LNCaP clone FGC (cell line): ENCODE measurements at regions not wholly inside any gene's neighbourhood (a gene's known extent, or its start where the extent isn't known, plus 50 kb on each side); places are given as distances from the start of the nearest gene placed in this dataset.

Experiments
- DNase-seq: peaks from one replicate; pipeline ENCODE4 v3.0.0-alpha.2; 2011; ENCODE audit warnings: low read depth
- H3K4me3 ChIP-seq: 2 replicates; pipeline ENCODE4 v1.5.1; 2011; ENCODE audit warnings: mild to moderate bottlenecking, low read depth, low read length, control low read depth
- TF ChIP-seq, protein P1 (sequence below): IDR thresholded peaks from 2 replicates; pipeline ENCODE4 v1.5.1; 2012; ENCODE audit warnings: mild to moderate bottlenecking; ENCODE audit not compliant: control insufficient read depth, insufficient read depth; ENCODE audit errors: extremely low read depth

DNA sequence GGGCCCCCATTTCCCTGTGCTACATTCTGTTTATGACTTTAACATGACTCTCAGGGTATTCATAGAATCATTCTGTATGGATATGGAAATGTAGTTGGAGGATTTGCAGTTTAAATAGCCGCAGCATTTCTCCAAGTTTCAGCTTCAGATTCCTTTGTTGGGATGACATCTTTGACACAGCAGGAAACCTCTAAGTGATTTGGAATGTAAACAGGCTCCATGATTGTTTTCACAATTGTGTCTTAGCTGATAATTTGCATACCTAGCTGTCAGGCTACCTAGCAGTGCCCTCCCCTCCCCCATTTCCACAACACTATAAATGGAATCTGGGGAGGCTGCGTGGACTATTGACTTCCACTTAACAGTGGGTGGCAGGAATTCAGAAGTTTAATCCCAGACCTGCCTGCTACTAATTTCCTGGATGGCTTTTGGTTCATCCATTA lies 290.2 kb downstream of the HLX start:
- DNase-seq: no peak
- TF ChIP-seq, protein P1, sequence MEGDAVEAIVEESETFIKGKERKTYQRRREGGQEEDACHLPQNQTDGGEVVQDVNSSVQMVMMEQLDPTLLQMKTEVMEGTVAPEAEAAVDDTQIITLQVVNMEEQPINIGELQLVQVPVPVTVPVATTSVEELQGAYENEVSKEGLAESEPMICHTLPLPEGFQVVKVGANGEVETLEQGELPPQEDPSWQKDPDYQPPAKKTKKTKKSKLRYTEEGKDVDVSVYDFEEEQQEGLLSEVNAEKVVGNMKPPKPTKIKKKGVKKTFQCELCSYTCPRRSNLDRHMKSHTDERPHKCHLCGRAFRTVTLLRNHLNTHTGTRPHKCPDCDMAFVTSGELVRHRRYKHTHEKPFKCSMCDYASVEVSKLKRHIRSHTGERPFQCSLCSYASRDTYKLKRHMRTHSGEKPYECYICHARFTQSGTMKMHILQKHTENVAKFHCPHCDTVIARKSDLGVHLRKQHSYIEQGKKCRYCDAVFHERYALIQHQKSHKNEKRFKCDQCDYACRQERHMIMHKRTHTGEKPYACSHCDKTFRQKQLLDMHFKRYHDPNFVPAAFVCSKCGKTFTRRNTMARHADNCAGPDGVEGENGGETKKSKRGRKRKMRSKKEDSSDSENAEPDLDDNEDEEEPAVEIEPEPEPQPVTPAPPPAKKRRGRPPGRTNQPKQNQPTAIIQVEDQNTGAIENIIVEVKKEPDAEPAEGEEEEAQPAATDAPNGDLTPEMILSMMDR: no peak
- no peak overlapping the region for H3K4me3 ChIP-seq

DNA sequence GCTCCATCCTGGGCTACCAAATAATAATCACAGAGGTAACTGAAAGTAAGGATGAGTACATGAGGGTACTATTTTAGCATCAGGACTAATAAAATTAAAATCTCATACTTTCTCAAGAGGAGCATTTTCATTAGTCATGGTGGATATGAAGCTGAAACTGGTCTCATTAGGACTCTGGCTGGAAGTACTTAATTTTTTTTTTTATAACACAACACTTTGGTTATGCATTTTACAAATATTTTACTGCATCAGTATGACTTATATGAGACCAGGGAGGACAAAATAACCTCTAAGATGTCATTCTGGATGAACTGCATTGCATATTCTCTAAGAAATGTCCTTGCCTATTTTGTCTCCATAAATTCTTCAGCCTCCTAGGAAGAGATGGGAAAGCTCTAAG lies 290.9 kb downstream of the HLX start:
- no peak for DNase-seq
- TF ChIP-seq, protein P1: no peak
- H3K4me3 ChIP-seq: no peak overlapping the region

DNA sequence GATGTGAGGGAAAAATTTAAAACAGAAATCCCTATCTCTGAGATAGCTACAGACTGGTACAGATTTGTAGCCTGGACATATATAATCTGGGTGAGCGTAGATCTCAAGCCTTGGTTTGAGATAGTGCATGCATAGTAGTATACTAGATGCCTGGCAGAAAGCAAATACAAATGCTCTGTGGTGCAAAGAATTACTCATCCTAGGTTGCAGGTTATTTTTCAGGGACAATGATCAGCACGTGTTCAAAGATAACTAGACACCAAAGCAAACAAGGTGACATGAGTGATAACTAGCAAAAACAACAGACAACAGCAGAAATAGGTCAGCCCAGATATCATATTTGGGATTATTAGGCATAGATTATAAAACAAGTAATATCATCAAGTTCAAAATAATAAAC lies 292.5 kb downstream of the HLX start:
- H3K4me3 ChIP-seq: no peak overlapping the region
- TF ChIP-seq, protein P1: no peak
- no peak for DNase-seq

DNA sequence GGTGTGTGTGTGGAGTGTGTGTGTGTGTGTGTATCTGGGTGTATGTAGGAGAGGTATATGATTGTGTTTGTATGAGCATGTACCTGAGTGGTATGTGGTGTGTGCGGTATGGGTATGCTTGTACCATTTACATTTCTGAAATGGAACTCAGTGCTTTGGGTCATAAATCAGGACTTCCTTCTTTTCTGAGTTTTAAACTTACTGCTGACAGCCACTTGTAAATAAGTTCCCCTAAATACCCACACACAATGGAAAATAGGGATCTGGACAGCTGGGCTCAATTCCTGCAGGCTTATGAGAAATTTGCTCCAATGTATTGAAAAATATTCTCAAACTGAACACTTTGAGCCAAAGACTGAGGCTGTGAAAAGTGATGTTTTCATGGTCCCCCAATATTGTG lies 293.6 kb downstream of the HLX start:
- TF ChIP-seq, protein P1: no peak
- no peak for DNase-seq
- no peak overlapping the region for H3K4me3 ChIP-seq

DNA sequence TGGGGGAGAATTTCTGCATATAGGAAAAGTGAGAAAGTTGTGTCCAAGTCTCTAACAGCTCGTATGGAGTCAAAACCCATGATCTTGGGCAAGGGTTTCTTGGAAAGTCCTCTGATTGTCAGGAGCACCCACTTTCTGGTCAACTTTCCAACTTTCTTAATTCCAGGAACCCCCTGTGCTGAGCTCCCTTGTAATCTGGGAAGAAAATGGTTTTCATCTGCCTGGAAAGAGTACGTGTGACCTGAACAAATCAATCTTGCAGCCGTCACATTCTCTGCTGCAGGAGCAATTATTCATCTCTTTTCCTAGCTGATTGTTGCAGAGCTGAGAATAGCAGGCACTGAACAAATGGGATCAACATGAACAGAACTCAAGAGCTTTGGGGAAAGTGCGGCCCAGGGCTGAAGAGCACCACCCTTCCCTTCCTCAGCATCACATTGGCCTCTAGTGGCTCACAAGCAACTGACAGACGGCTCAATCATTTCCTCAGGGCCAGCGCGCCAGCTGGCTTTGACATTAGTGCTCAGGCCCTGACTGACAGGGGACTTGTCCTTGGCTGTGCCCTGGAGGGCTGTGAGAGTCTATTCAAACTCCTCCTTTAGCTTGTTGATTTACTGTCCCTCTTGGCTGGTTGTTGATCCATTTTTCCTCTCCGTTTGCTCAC lies 295.2 kb downstream of the HLX start:
- DNase-seq: no peak
- TF ChIP-seq, protein P1: no peak
- no peak overlapping the region for H3K4me3 ChIP-seq

DNA sequence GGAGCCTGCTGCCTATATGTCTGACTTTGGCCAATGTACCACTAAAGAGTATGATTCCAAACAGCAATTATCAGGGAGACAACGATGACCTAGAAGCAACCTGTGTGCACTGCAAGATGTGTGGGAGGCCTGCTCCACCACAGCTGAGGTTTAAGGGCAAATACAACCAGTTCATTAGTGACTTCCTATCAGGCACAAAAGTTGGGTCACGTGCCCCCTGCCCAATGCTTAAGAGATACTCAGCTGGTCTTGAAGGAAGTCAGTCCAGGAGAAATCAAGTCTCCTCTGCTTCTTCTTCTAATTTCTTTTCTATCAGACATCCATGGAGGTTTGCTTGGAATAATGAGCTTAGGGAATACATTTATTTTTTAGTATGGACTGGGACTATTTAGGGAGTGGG lies 296.0 kb downstream of the HLX start:
- TF ChIP-seq, protein P1: no peak
- DNase-seq: no peak
- no peak overlapping the region for H3K4me3 ChIP-seq
